ENCODE measurements at regions not wholly inside any gene's neighbourhood (a gene's known extent, or its start where the extent isn't known, plus 50 kb on each side); places are given as distances from the start of the nearest gene placed in this dataset.

- no peak for TF ChIP-seq CTCF (IDR thresholded peaks at IDR 0.05; ENCODE audit: low read depth, low read length)
- TF ChIP-seq EZH2phosphoT487 (IDR thresholded peaks at IDR 0.05; ENCODE audit: low read depth): no peak
Measured at GRCh38 chr11:93049740-93050139, 80.3 kb downstream of the MTNR1B start.
